ENCODE measurements at regions not wholly inside any gene's neighbourhood (a gene's known extent, or its start where the extent isn't known, plus 50 kb on each side); places are given as distances from the start of the nearest gene placed in this dataset.

GRCh38 chr5:154614125-154614524, 136.1 kb upstream of the HAND1 start:
- Histone ChIP-seq H3K9me3 (no peaks in the 10 kb centered on the region), H3K27ac (no peak overlapping the region), H3K27me3 (no peaks in the 10 kb centered on the region), H3K36me3 (no peaks in the 10 kb centered on the region), H3K4me3 (no peak overlapping the region), H3K4me1 (peaks cover 15% of the 10 kb centered on the region)
- intact Hi-C loops (cut with DNase I) = no loop called here
- no peak for TF ChIP-seq POLR2A (IDR thresholded peaks at IDR 0.05)
- no peak for TF ChIP-seq CTCF (IDR thresholded peaks at IDR 0.05)
- no peak for TF ChIP-seq POLR2AphosphoS5 (IDR thresholded peaks at IDR 0.05; ENCODE audit: insufficient read depth in 1 of 2, low read depth in 1 of 2)
- no peak for DNase-seq (ENCODE audit: extremely low spot score in 2 of 2)

- Histone ChIP-seq H3K4me1 (peaks cover 15% of the 10 kb centered on the region), H3K4me3 (no peak overlapping the region), H3K9me3 (no peaks in the 10 kb centered on the region), H3K27me3 (no peaks in the 10 kb centered on the region), H3K27ac (no peak overlapping the region), H3K36me3 (no peaks in the 10 kb centered on the region)
- TF ChIP-seq CTCF (IDR thresholded peaks at IDR 0.05) = no peak
- TF ChIP-seq POLR2A (IDR thresholded peaks at IDR 0.05) = no peak
- TF ChIP-seq POLR2AphosphoS5 (IDR thresholded peaks at IDR 0.05; ENCODE audit: insufficient read depth in 1 of 2, low read depth in 1 of 2) = no peak
- no peak for DNase-seq (ENCODE audit: extremely low spot score in 2 of 2)
- intact Hi-C loops (cut with DNase I) = no loop called here
These were observed 134.6 kb upstream of the HAND1 start for GRCh38 chr5:154612666-154613065.

GRCh38 chr5:154611341-154611767, 133.3 kb upstream of the HAND1 start:
- Histone ChIP-seq H3K4me1 (peaks cover 15% of the 10 kb centered on the region), H3K9me3 (no peaks in the 10 kb centered on the region), H3K27ac (no peak overlapping the region), H3K4me3 (no peak overlapping the region), H3K36me3 (no peaks in the 10 kb centered on the region), H3K27me3 (no peaks in the 10 kb centered on the region)
- TF ChIP-seq POLR2AphosphoS5 (IDR thresholded peaks at IDR 0.05; ENCODE audit: insufficient read depth in 1 of 2, low read depth in 1 of 2) (no peak), POLR2A (IDR thresholded peaks at IDR 0.05) (no peak), CTCF (IDR thresholded peaks at IDR 0.05) (no peak)
- intact Hi-C loops (cut with DNase I) = no loop called here
- no peak for DNase-seq (ENCODE audit: extremely low spot score in 2 of 2)

- no peak overlapping the region for H3K27ac ChIP-seq
- no peaks in the 10 kb centered on the region for H3K9me3 ChIP-seq
- peak overlapping the region; percentile 10 to 41 for H3K4me3 ChIP-seq
- no peaks in the 10 kb centered on the region for H3K27me3 ChIP-seq
- intact Hi-C loops (cut with DNase I) = no loop called here
- no peaks in the 10 kb centered on the region for H3K36me3 ChIP-seq
- peaks cover 15% of the 10 kb centered on the region for H3K4me1 ChIP-seq
- no peak for DNase-seq (ENCODE audit: extremely low spot score in 2 of 2)
- TF ChIP-seq POLR2AphosphoS5 (IDR thresholded peaks at IDR 0.05; ENCODE audit: insufficient read depth in 1 of 2, low read depth in 1 of 2) = no peak
- TF ChIP-seq CTCF (IDR thresholded peaks at IDR 0.05) = peak; percentile 67 to 77 (median 76)
These were observed 132.5 kb upstream of the HAND1 start for GRCh38 chr5:154610321-154611154.

GRCh38 chr5:154609251-154609650, 131.2 kb upstream of the HAND1 start:
- TF ChIP-seq POLR2A (IDR thresholded peaks at IDR 0.05) = no peak
- TF ChIP-seq POLR2AphosphoS5 (IDR thresholded peaks at IDR 0.05; ENCODE audit: insufficient read depth in 1 of 2, low read depth in 1 of 2) = no peak
- no peak for TF ChIP-seq CTCF (IDR thresholded peaks at IDR 0.05)
- DNase-seq (ENCODE audit: extremely low spot score in 2 of 2) = no peak
- intact Hi-C loops (cut with DNase I) = loop anchor here (10.0 kb wide), 1 partner anchor 144 kb away; no protein-coding TSS in a partner anchor
- Histone ChIP-seq H3K4me1 (peaks cover 17% of the 10 kb centered on the region), H3K9me3 (no peaks in the 10 kb centered on the region), H3K27me3 (no peaks in the 10 kb centered on the region), H3K36me3 (no peaks in the 10 kb centered on the region), H3K27ac (no peak overlapping the region), H3K4me3 (no peak overlapping the region)

All from vagina (tissue), 2 donors.